Neural cell (in vitro differentiated cells): ENCODE measurements at regions not wholly inside any gene's neighbourhood (a gene's known extent, or its start where the extent isn't known, plus 50 kb on each side); places are given as distances from the start of the nearest gene placed in this dataset.

Experiments
- H2AFZ ChIP-seq: fragments of 200-600, 300-800 bp; sonication (generic), shearing (Covaris generic); 2 replicates; pipeline ENCODE4 v1.6.0; 2014; ENCODE audit warnings: low read depth, mild to moderate bottlenecking, antibody characterized with exemption, low read length, moderate library complexity
- H3F3A ChIP-seq: fragments of 200-600 bp; shearing (Covaris generic); 2 replicates; pipeline ENCODE4 v1.6.1; 2016; ENCODE audit warnings: mild to moderate bottlenecking, moderate library complexity, mixed read lengths, antibody characterized with exemption, low read length; ENCODE audit not compliant: insufficient read depth, poor library complexity, severe bottlenecking
- H3K27ac ChIP-seq: fragments of 200-600, 300-800 bp; sonication (generic), shearing (Covaris generic); 2 replicates; pipeline ENCODE4 v1.5.1; 2014; ENCODE audit warnings: mild to moderate bottlenecking, low read length, moderate library complexity
- H3K27me3 ChIP-seq: fragments of 300-800, 200-600 bp; sonication (generic), shearing (Covaris generic); 2 replicates; pipeline ENCODE4 v1.6.0; 2014; ENCODE audit warnings: mild to moderate bottlenecking, low read depth, low read length, moderate library complexity; ENCODE audit not compliant: insufficient read depth
- H3K36me3 ChIP-seq: fragments of 300-800, 200-600 bp; sonication (generic), shearing (Covaris generic); 2 replicates; pipeline ENCODE4 v1.5.1; 2014; ENCODE audit warnings: mild to moderate bottlenecking, antibody characterized with exemption, low read length, moderate library complexity; ENCODE audit not compliant: insufficient read depth
- H3K4me2 ChIP-seq: fragments of 300-800, 200-600 bp; sonication (generic), shearing (Covaris generic); 2 replicates; pipeline ENCODE4 v1.6.0; 2014; ENCODE audit warnings: mild to moderate bottlenecking, low read length
- H3K4me3 ChIP-seq: fragments of 300-800, 200-600 bp; sonication (generic), shearing (Covaris generic); 2 replicates; pipeline ENCODE4 v1.5.1; 2014; ENCODE audit warnings: mild to moderate bottlenecking, low read length, moderate library complexity
- H3K79me2 ChIP-seq: fragments of 200-600 bp; shearing (Covaris generic); replicated peaks from 2 replicates; pipeline ENCODE4 v1.6.0; 2014; ENCODE audit warnings: mild to moderate bottlenecking, low read length, moderate library complexity; ENCODE audit not compliant: insufficient read depth
- H3K9ac ChIP-seq: fragments of 300-800, 200-600 bp; sonication (generic), shearing (Covaris generic); 2 replicates; pipeline ENCODE4 v1.6.1; 2016; ENCODE audit warnings: mild to moderate bottlenecking, low read length, mixed read lengths
- H3K9me2 ChIP-seq: fragments of 200-600 bp; shearing (Covaris generic); 2 replicates; pipeline ENCODE4 v1.6.1; 2016; ENCODE audit warnings: mild to moderate bottlenecking, low read length, mixed read lengths; ENCODE audit not compliant: insufficient read depth
- H3K9me3 ChIP-seq: fragments of 200-600, 300-800 bp; sonication (generic), shearing (Covaris generic); 2 replicates; pipeline ENCODE4 v1.6.1; 2016; ENCODE audit warnings: mild to moderate bottlenecking, mixed run types, low read length, moderate library complexity, mixed read lengths
- H4K20me1 ChIP-seq: fragments of 200-600 bp; shearing (Covaris generic); 2 replicates; pipeline ENCODE4 v1.6.1; 2016; ENCODE audit warnings: mild to moderate bottlenecking, mixed run types; ENCODE audit not compliant: insufficient read depth
- CTCF ChIP-seq: fragments of 450-650 bp; IDR thresholded peaks from 2 replicates; pipeline ENCODE4 v1.5.1; 2014; ENCODE audit warnings: antibody characterized with exemption, mild to moderate bottlenecking, moderate library complexity; ENCODE audit not compliant: poor library complexity, severe bottlenecking
- EP300 ChIP-seq: fragments of 450-650 bp; conservative IDR thresholded peaks from 2 replicates; pipeline ENCODE4 v1.6.1; 2014; ENCODE audit warnings: antibody characterized with exemption, mild to moderate bottlenecking, moderate library complexity; ENCODE audit not compliant: poor library complexity, severe bottlenecking
- EZH2 ChIP-seq: fragments of 200-600, 300-800 bp; shearing (Covaris generic), sonication (generic); IDR thresholded peaks from 2 replicates; pipeline ENCODE4 v1.6.1; 2014; ENCODE audit warnings: antibody characterized with exemption, low read length, borderline replicate concordance, mild to moderate bottlenecking; ENCODE audit not compliant: insufficient read depth, poor library complexity, severe bottlenecking
- MXI1 ChIP-seq: fragments of 450-650 bp; conservative IDR thresholded peaks from 2 replicates; pipeline ENCODE4 v1.6.1; 2014; ENCODE audit warnings: antibody characterized with exemption, mild to moderate bottlenecking; ENCODE audit not compliant: poor library complexity, severe bottlenecking
- POLR2AphosphoS5 ChIP-seq: IDR thresholded peaks from 2 replicates; pipeline ENCODE4 v1.6.1; 2012
- RAD21 ChIP-seq: fragments of 450-650 bp; conservative IDR thresholded peaks from 2 replicates; pipeline ENCODE4 v1.6.1; 2014; ENCODE audit warnings: antibody characterized with exemption, mild to moderate bottlenecking, moderate library complexity
- REST ChIP-seq: IDR thresholded peaks from 2 replicates; pipeline ENCODE4 v1.6.1; 2012; ENCODE audit warnings: borderline replicate concordance
- SMC3 ChIP-seq: fragments of 450-650 bp; conservative IDR thresholded peaks from 2 replicates; pipeline ENCODE4 v1.6.1; 2014; ENCODE audit warnings: antibody characterized with exemption, mild to moderate bottlenecking, moderate library complexity; ENCODE audit not compliant: poor library complexity
- TAF1 ChIP-seq: IDR thresholded peaks from 2 replicates; pipeline ENCODE4 v1.6.1; 2012; ENCODE audit warnings: low read depth

GRCh38 chr16:49019081-49019633 lies 262.5 kb downstream of the CBLN1 start:
- no peak overlapping the region for H3K9ac ChIP-seq
- no peak overlapping the region for H3K4me3 ChIP-seq
- H3K27ac ChIP-seq: no peak overlapping the region
- TF ChIP-seq POLR2AphosphoS5 (no peak), TAF1 (no peak), CTCF (no peak), SMC3 (no peak), REST (no peak), EP300 (no peak), EZH2 (no peak), RAD21 (no peak), MXI1 (no peak)
- H4K20me1 ChIP-seq: no peaks in the 10 kb centered on the region
- H3K4me2 ChIP-seq: no peak overlapping the region
- H3F3A ChIP-seq: no peaks in the 10 kb centered on the region
- no peaks in the 10 kb centered on the region for H3K9me3 ChIP-seq
- H3K79me2 ChIP-seq: no peaks in the 10 kb centered on the region
- H3K27me3 ChIP-seq: no peaks in the 10 kb centered on the region
- no peak overlapping the region for H2AFZ ChIP-seq
- no peaks in the 10 kb centered on the region for H3K9me2 ChIP-seq
- H3K36me3 ChIP-seq: no peaks in the 10 kb centered on the region

- TF ChIP-seq RAD21 (no peak), CTCF (no peak), MXI1 (no peak), REST (no peak)
- Histone ChIP-seq H4K20me1 (no peaks in the 10 kb centered on the region), H3K4me3 (no peak overlapping the region), H3K9ac (no peak overlapping the region), H3K9me2 (no peaks in the 10 kb centered on the region), H3K27ac (no peak overlapping the region), H2AFZ (no peak overlapping the region), H3K79me2 (no peaks in the 10 kb centered on the region), H3K36me3 (no peaks in the 10 kb centered on the region), H3K27me3 (no peaks in the 10 kb centered on the region), H3K4me2 (no peak overlapping the region), H3K9me3 (no peaks in the 10 kb centered on the region), H3F3A (no peaks in the 10 kb centered on the region)
These were observed 263.2 kb downstream of the CBLN1 start for GRCh38 chr16:49018259-49018931.
